Cardiac muscle cell (in vitro differentiated cells and primary cell): ENCODE measurements at regions not wholly inside any gene's neighbourhood (a gene's known extent, or its start where the extent isn't known, plus 50 kb on each side); places are given as distances from the start of the nearest gene placed in this dataset.

Experiments
- DNase-seq, 2 donors: peaks; one replicate each; pipeline versions ENCODE4 v3.0.0 to v3.0.0-alpha.2; 2010 to 2017; ENCODE audit warnings: low read depth in 1 of 2, low spot score in 1 of 2
- H3K27ac ChIP-seq: fragments of 200-600 bp; sonication (generic); 2 replicates; pipeline ENCODE4 v1.5.1; 2016
- H3K27me3 ChIP-seq: fragments of 200-600 bp; sonication (generic); 2 replicates; pipeline ENCODE4 v1.6.0; 2016; ENCODE audit warnings: control low read depth
- H3K36me3 ChIP-seq: fragments of 200-600 bp; sonication (generic); 2 replicates; pipeline ENCODE4 v1.5.1; 2016; ENCODE audit warnings: control low read depth
- H3K4me1 ChIP-seq: fragments of 200-600 bp; sonication (generic); 2 replicates; pipeline ENCODE4 v1.8.1; 2017; ENCODE audit warnings: low read depth, mild to moderate bottlenecking, mixed run types
- H3K4me3 ChIP-seq: fragments of 200-600 bp; sonication (generic); 2 replicates; pipeline ENCODE4 v1.5.1; 2016; ENCODE audit warnings: mild to moderate bottlenecking
- H3K9me3 ChIP-seq: fragments of 200-600 bp; sonication (generic); 2 replicates; pipeline ENCODE4 v1.5.1; 2017; ENCODE audit warnings: low read depth, mild to moderate bottlenecking, control low read depth
- TF ChIP-seq, protein P1 (sequence below): IDR thresholded peaks from 2 replicates; pipeline ENCODE4 v1.5.1; 2012; ENCODE audit warnings: low read depth, mild to moderate bottlenecking, low read length

DNA sequence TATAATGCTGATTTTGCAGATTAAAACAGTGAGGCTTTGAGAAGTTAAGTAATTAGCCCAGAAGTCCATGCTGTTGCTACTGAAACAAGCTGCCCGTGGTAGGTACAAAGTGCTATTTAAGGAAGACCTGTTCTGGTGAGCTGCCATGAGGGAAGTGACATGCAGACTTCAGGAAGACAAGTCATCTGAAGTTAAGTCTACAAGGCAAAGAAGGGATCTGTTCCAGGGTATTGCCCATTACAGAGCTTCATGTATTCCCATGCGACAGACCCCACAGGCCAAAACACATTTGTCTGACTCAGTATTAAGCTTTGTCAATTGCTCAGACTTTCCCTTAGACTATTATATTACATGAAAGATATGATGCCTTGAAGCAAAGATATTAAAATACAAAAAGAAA is 520.8 kb downstream of the FBXO15 start:
- TF ChIP-seq, protein P1, sequence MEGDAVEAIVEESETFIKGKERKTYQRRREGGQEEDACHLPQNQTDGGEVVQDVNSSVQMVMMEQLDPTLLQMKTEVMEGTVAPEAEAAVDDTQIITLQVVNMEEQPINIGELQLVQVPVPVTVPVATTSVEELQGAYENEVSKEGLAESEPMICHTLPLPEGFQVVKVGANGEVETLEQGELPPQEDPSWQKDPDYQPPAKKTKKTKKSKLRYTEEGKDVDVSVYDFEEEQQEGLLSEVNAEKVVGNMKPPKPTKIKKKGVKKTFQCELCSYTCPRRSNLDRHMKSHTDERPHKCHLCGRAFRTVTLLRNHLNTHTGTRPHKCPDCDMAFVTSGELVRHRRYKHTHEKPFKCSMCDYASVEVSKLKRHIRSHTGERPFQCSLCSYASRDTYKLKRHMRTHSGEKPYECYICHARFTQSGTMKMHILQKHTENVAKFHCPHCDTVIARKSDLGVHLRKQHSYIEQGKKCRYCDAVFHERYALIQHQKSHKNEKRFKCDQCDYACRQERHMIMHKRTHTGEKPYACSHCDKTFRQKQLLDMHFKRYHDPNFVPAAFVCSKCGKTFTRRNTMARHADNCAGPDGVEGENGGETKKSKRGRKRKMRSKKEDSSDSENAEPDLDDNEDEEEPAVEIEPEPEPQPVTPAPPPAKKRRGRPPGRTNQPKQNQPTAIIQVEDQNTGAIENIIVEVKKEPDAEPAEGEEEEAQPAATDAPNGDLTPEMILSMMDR: no peak
- H3K9me3 ChIP-seq: no peaks in the 10 kb centered on the region
- H3K36me3 ChIP-seq: no peaks in the 10 kb centered on the region
- no peaks in the 10 kb centered on the region for H3K27me3 ChIP-seq
- no peak overlapping the region for H3K4me3 ChIP-seq
- DNase-seq: no peak
- H3K27ac ChIP-seq: peak overlapping the region; percentile 39
- peaks cover 8% of the 10 kb centered on the region for H3K4me1 ChIP-seq

DNA sequence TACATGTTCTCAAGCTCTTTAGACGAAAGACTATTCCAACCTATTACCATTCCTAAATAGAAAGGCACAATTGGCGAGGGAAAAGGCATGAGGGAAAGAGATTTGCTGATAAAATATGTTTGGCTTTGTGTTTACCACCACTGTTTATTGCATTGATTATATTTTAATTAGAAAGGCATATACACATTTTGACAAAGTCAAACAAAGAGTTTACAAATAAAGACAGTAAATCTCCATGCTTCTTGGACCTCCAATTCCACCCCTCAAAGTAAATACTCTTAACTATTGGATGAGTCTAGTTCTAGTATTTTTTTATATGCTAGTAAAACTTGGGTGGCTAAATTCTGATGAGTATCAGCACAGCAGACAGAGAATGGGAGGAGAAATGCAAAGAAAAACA is 521.4 kb downstream of the FBXO15 start:
- DNase-seq: no peak
- TF ChIP-seq, protein P1: no peak
- Histone ChIP-seq H3K27ac (peak overlapping the region; percentile 39), H3K36me3 (no peaks in the 10 kb centered on the region), H3K4me3 (no peak overlapping the region), H3K4me1 (peaks cover 8% of the 10 kb centered on the region), H3K9me3 (no peaks in the 10 kb centered on the region), H3K27me3 (no peaks in the 10 kb centered on the region)

DNA sequence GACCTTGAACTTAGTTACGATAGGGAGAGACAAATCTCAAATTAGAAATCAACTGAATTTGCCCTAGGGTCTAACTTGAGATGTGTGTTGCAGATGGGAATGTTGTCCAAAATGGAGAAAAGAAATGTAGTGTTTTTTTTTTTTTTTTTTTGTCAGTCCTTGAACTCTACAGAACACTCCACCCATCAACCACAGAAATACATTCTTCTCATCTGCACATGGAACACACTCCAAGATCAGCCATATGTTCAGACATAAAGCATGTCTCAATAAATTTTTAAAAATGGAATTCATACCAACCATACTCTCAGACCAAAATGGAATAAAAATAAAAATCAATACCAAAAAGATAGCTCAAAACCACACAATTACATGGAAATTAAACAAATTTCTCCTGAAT is 526.5 kb downstream of the FBXO15 start:
- Histone ChIP-seq H3K4me1 (no peaks in the 10 kb centered on the region), H3K9me3 (no peaks in the 10 kb centered on the region), H3K27ac (no peak overlapping the region), H3K27me3 (no peaks in the 10 kb centered on the region), H3K36me3 (no peaks in the 10 kb centered on the region), H3K4me3 (no peak overlapping the region)
- no peak for DNase-seq
- TF ChIP-seq, protein P1: no peak

DNA sequence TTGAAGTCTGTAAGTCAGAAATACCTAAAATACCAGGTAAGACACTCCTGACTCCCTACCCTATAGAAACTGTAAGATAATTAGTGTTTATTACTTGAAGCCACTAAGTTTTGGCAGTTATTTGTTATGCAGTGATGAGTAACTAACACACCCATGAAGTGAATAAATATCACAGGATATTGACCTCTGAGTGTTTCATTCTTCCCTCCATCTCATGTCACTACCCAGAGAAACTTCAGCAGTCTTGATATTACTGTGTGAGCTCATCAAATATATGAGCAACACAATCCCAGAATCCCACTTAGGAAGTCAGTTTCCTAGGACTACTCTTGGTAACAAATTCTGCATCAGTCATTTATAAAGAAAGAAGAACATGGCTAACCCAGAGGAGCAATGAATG is 529.7 kb downstream of the FBXO15 start:
- Histone ChIP-seq H3K4me1 (no peaks in the 10 kb centered on the region), H3K27ac (no peak overlapping the region), H3K9me3 (no peaks in the 10 kb centered on the region), H3K27me3 (no peaks in the 10 kb centered on the region), H3K36me3 (no peaks in the 10 kb centered on the region), H3K4me3 (no peak overlapping the region)
- TF ChIP-seq, protein P1: no peak
- no peak for DNase-seq

DNA sequence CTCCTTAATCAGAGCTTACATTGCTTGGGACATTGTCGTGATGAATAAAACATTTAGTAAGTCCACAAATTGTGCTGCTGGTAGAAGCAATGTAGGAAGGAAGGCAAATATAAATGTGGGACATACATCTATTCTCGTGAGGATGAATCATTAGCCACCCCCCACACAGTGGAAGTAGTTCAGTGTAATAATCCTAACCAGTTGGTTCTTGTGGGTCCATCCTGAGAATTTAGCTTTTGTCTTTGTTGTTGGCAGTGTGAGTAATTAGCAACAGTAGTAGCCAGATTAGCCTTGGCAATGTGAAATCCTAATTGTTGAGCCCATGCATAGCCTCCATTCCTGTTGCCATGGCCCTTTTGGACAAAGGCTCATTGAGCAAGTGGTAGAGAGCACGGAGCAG is 532.1 kb downstream of the FBXO15 start:
- no peak overlapping the region for H3K4me3 ChIP-seq
- no peaks in the 10 kb centered on the region for H3K4me1 ChIP-seq
- H3K27me3 ChIP-seq: no peaks in the 10 kb centered on the region
- DNase-seq: no peak
- H3K9me3 ChIP-seq: no peaks in the 10 kb centered on the region
- TF ChIP-seq, protein P1: no peak
- H3K36me3 ChIP-seq: no peaks in the 10 kb centered on the region
- H3K27ac ChIP-seq: no peak overlapping the region

GRCh38 chr18:73614812-73615211 is 532.8 kb downstream of the FBXO15 start:
- Histone ChIP-seq H3K27ac (no peak overlapping the region), H3K36me3 (no peaks in the 10 kb centered on the region), H3K4me3 (no peak overlapping the region), H3K4me1 (no peaks in the 10 kb centered on the region), H3K27me3 (no peaks in the 10 kb centered on the region), H3K9me3 (no peaks in the 10 kb centered on the region)
- DNase-seq: peak in 1 of 2 donors; percentile 5
- TF ChIP-seq, protein P1: no peak
